NCI-H1417 (cell line): ENCODE measurements at regions not wholly inside any gene's neighbourhood (a gene's known extent, or its start where the extent isn't known, plus 50 kb on each side); places are given as distances from the start of the nearest gene placed in this dataset.

Experiments
- DNase-seq, 3 experiments: peaks; one replicate each; lab custom pipeline; 2025; lab: John Stamatoyannopoulos, UW

- DNase-seq: no peak
Observed at GRCh38 chr2:129255610-129256313, 723.7 kb upstream of the RAB6C start.

GRCh38 chr2:129256642-129257041 lies 722.8 kb upstream of the RAB6C start:
- no peak for DNase-seq

GRCh38 chr2:129262934-129263333 lies 716.5 kb upstream of the RAB6C start:
- DNase-seq: peak in 1 of 3 experiments; percentile 2

- DNase-seq: no peak
Observed at GRCh38 chr2:129263939-129264338, 715.5 kb upstream of the RAB6C start.

- no peak for DNase-seq
Observed at GRCh38 chr2:129267559-129267958, 711.9 kb upstream of the RAB6C start.

GRCh38 chr2:129273266-129274037 lies 706.0 kb upstream of the RAB6C start:
- no peak for DNase-seq

GRCh38 chr2:129274038-129274415 lies 705.4 kb upstream of the RAB6C start:
- no peak for DNase-seq

- DNase-seq: no peak
Observed at GRCh38 chr2:129274918-129275317, 704.5 kb upstream of the RAB6C start.

GRCh38 chr2:129275706-129276105 lies 703.8 kb upstream of the RAB6C start:
- DNase-seq: no peak

- DNase-seq: no peak
Observed at GRCh38 chr2:129276978-129277584, 702.4 kb upstream of the RAB6C start.

- DNase-seq: peak in 1 of 3 experiments; percentile 19
Observed at GRCh38 chr2:129277585-129277981, 701.9 kb upstream of the RAB6C start.

GRCh38 chr2:129281791-129282530 lies 697.5 kb upstream of the RAB6C start:
- no peak for DNase-seq

GRCh38 chr2:129285012-129285411 lies 694.5 kb upstream of the RAB6C start:
- DNase-seq: no peak

GRCh38 chr2:129293326-129293725 lies 686.1 kb upstream of the RAB6C start:
- DNase-seq: no peak

GRCh38 chr2:129296396-129296795 lies 683.1 kb upstream of the RAB6C start:
- no peak for DNase-seq

- DNase-seq: peak in 1 of 3 experiments; percentile 49
Observed at GRCh38 chr2:129296806-129297205, 682.7 kb upstream of the RAB6C start.

- DNase-seq: peak in 1 of 3 experiments; percentile 18
Observed at GRCh38 chr2:129297430-129297829, 682.0 kb upstream of the RAB6C start.

GRCh38 chr2:129299338-129299737 lies 680.1 kb upstream of the RAB6C start:
- DNase-seq: no peak

- no peak for DNase-seq
Observed at GRCh38 chr2:129299756-129300155, 679.7 kb upstream of the RAB6C start.

- DNase-seq: no peak
Observed at GRCh38 chr2:129300456-129300855, 679.0 kb upstream of the RAB6C start.

GRCh38 chr2:129301431-129301913 lies 678.0 kb upstream of the RAB6C start:
- DNase-seq: no peak

GRCh38 chr2:129302106-129302505 lies 677.4 kb upstream of the RAB6C start:
- no peak for DNase-seq
